ENCODE measurements at regions not wholly inside any gene's neighbourhood (a gene's known extent, or its start where the extent isn't known, plus 50 kb on each side); places are given as distances from the start of the nearest gene placed in this dataset.
"Not testable (repeated sequence)": the region's sequence is repeated elsewhere in the genome, so short reads cannot be mapped to it uniquely, and the experiment has no call there.

DNA sequence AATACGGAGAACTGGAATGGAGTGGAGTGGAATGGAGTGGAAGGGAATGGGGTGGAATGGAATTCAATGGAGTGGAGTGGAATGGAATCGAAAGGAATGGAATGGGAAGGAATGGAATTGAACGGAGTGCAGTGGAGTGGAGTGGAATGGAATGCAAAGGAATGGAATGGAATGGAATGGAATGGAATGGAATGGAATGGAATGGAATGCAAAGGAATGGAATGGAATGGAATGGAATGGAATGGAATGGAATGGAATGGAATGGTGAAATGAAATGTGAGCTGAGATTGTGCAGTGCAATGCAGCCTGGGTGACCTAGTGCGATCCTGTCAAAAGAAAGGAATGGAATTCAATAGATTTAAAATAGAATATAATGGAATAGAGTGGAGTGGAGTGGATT is 357.3 kb upstream of the WSB1 start:
- DNase-seq: not testable (repeated sequence)

DNA sequence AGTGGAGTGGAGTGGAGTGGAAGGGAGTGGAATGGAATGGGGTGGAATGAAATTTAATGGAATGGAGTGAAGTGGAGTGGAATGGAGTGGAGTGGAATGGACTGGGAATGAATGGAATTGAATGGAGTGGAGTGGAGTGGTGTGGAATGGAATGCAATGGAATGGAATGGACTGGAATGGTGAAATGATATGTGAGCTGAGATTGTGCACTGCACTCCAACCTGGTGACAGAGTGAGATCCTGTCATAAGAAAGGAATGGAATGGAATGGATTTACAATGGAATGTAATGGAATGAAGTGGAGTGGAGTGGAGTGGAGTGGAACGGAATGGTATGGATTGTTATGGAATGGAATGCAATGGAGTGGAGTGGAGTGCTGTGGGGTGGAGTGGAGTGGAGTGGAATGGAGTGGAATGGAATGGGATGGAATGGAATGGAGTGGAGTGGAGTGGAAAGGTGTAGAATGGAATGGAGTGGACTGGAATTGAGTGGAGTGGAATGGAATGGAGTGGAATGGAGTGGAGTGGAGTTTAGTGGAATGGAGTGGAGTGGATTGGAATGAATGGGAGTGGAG is 356.1 kb upstream of the WSB1 start:
- not testable (repeated sequence) for DNase-seq

DNA sequence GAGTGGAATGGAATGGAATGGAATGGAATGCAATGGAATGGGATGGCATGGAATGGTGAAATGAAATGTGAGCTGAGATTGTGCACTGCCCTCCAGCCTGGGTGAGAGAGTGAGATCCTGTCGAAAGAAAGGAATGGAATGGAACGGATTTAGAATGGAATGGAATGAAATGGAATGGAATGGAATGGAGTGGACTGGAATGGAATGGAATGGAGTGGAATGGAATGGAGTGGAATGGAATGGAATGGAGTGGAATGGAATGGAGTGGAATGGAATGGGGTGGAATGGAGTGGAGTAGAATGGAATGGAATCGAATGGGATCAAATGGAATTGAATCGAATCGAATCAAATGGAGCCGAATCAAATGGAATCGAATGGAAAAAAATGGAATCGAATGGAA is 354.2 kb upstream of the WSB1 start:
- DNase-seq: not testable (repeated sequence)

DNA sequence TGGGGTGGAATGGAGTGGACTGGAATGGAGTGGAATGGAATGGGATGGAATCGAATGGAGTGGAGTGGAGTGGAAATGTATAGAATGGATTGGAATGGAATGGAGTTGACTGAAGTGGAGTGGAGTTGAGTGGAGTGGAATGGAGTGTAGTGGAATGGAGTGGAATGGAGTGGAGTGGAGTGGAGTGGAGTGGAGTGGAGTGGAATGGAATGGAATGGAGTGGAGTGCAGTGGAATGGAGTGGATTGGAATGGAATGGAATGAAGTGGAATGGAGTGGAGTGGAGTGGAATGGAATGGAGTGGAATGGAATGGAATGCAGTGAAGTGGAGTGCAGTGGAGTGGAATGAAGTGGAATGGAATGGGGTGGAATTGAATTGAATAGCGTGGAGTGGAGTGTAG is 353.3 kb upstream of the WSB1 start:
- DNase-seq: not testable (repeated sequence)

DNA sequence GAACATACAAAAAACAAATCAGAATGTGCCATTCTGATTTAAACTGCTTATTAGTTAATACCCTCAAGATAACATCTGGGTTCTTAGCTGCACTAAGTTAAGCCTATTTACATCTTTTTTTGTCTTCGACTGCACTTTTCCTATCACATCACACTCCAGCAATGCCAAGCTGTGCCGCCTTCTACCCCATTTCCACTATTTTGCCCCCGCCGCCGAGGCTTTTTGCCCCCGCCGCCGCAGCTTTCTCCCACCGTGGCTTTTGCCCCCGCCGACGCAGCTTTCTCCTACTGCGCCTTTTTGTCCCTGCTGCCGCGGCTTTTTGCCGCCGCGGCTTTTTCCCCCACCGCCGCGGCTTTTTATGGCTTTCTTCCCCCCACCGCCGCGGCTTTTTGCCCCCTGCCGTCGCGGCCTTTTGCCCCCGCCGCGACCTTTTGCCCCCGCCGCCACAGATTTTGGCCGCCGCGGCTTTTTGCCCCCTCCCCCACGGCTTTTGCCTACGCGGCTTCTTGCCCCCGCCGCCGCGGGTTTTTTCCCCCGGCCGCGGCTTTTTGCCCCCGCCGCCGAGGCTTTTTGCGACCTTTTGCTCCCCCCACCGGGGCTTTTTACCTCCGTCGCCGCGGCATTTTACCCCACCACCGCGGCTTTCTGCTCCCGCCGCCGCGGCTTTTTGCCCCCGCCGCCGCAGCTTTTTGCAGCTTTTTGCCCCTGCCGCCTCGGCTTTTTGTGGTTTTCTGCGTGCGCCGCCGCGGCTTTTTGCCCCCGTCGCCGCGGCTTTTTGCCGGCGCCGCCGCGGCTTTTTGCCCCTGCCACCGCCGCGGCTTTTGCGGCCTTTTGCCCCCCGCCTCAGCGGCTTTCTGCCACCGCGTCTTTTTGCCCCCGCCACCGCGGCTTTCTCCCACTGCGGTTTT is 331.4 kb upstream of the WSB1 start:
- no peak for DNase-seq

DNA sequence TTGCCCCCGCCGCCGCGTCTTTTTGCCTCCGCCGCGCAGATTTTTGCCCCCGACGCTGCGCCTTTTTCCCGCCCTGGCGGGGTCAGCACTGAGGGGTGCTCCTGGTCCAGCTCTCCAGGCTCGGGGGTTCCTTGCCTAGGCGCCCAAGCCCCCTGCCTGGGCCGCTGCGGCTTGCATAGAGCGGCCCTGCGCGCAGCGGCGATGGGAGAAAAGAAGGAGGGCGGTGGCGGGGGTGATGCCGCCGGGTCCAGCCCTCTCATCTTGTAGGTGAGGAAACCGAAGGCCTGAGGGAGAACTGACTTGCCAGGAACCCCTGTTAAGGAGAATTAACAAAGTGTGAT is 330.8 kb upstream of the WSB1 start:
- no peak for DNase-seq

DNA sequence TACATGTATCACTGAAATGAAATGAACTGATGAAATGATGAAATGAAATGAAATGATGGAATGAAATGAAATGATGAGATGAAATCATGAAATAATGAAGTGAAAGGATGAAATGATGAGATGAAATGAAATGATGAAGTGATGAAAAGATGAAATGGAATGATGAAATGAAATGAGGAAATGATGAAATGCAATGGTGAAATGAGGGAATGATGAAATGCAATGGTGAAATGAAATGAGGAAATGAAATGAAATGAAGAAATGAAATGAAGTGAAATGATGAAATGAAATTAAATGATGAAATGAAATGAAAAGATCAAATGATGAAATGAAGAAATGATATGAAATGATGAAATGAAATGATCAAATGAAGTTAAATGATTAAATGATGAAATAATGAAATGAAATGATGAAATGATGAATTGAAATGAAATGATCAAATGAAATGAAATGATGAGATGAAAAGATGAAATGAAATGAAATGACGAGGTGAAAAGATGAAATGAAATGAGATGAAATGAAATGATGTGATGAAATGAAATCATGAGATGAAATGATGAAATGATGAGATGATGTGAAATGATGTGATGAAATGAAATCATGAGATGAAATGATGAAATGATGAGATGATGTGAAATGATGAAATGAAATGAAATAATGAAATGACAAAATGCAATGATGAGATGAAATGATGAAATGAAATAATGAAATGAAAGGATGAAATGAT is 327.9 kb upstream of the WSB1 start:
- not testable (repeated sequence) for DNase-seq

DNA sequence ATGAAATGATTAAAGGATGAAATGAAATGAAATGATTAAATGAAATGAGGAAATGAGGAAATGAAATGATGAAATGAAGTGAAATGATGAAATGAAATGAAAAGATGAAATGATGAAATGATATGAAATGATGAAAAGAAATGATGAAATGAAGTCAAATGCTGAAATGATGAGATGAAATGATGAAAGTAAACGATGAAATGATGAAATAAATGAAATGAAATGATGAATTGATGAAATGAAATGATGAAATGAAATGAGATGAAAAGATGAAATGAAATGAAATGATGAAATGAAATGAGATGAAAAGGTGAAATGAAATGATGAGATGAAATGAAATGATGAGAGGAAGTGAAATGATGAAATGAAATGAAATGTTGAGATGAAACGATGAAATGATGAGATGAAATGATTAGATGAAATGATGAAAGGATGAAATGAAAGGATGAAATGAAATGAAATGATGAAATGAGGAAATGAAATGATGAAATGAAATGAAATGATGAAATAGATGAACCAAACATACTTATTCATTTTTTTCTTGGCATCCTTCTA is 327.2 kb upstream of the WSB1 start:
- DNase-seq: not testable (repeated sequence)

DNA sequence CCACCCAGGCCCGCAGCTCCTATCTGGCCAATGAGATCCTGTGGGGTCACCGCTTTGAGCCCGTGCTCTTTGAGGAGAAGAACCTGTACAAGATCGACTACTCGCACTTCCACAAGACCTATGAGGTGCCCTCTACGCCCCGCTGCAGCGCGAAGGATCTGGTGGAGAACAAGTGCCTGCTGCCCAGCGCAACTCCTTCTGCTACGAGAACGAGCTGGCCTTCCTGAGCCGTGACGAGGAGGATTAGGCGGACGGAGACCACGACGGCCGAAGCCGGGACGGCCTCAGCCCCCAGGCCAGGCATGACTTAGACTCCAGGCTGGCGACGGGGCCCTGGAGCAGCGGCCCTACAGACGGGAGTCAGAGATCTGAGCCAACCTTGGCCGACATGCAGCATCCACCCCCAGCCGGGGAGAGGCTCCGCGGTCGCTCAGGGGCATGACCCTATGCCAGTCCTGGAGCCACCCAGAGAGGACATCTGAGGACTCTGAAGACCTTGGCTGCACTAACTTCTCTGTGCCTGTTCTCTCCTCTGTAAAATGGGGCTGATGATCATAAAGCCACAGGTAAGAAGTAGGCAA is 312.0 kb upstream of the WSB1 start:
- DNase-seq: not testable (repeated sequence)

DNA sequence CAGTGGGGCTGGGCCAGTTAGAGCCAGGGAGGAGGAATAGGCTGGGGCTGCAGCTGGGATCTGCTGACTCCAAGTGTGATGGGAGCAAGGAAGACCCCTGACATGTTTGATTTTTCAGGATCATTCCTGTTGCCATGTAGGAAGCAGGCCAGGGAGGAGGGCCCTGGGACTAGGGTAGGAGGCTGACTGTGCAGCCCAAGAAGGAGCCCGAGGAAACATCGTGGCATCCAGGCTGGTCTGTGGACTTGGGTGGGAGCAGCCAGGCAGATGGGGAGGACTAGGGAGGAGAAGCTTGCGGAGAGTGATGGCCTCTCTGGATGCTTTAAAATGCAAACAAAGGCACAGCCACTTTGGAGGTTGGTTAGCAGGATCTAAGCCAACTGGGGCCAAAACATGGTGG is 311.4 kb upstream of the WSB1 start:
- DNase-seq: not testable (repeated sequence)

DNA sequence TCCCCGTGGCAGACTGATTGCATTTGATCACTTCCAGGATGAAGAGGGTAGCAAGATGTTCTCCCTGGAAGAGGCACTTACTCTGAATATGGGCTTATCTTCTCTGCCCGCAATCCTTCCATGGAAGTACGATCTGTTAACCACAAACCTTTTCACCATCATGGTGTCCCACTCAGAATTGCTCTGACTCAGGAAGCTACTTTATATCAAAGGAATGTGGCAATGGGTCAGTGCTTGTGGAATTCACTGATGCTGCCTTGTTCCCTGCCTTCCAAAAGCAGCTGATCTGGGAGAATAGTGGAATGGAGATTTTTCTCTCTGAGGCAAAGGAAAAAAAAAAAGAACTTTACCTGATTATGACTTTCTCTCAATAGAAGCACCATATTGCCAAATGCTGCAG is 306.1 kb upstream of the WSB1 start:
- DNase-seq: not testable (repeated sequence)

DNA sequence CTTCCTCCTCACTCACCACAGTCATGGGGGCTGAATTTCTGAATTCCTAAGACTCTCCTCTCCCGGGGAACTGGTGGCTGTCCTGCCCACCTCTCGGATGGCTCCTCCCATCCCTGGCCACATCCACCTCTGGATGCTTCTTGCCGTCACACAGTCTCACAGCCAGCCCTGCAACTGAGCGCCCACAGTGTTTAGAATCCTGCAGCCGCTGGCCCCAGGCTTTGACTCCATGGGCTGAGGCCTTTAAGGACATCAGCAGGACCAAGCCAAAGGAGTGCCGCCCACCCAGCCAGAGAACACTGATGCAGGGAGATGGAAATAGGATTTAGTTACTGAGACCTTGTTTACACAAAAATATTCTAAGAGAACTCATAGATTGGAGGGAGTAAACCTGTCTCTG is 299.3 kb upstream of the WSB1 start:
- DNase-seq: not testable (repeated sequence)

DNA sequence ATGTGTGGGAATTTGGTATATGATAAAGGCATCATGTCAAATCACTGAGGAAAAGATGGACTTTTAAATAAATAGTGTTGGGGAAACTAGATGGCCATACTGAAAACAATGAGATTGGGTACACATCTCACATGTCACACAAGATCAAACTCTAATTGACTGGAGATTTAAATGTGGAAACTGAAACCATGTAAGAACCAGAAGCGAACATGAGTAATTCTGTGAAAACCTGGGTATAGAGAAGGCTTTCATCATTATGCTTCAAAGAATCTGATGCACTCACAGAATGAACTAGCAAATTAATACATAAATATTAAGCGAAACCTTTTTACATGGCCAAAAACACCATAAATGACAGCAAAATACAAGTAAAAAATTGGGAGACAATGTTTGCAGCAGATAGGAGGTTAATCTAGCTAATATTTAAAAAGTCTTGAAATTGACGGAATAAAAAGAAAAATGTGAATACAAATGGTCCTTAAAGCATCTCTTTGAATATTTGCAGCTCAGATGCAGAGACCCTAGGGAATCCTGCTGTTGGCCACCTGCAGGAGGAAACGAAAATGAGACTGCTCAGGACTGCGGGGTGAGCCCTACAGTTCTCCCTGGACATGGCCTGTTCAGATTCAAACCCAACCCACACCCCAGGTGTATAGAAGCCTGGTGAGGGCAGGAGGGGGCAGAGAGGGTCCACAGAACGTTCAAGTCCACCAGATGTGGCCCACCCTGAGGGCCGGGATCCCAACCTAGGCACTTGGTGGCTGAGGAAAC is 297.6 kb upstream of the WSB1 start:
- not testable (repeated sequence) for DNase-seq

DNA sequence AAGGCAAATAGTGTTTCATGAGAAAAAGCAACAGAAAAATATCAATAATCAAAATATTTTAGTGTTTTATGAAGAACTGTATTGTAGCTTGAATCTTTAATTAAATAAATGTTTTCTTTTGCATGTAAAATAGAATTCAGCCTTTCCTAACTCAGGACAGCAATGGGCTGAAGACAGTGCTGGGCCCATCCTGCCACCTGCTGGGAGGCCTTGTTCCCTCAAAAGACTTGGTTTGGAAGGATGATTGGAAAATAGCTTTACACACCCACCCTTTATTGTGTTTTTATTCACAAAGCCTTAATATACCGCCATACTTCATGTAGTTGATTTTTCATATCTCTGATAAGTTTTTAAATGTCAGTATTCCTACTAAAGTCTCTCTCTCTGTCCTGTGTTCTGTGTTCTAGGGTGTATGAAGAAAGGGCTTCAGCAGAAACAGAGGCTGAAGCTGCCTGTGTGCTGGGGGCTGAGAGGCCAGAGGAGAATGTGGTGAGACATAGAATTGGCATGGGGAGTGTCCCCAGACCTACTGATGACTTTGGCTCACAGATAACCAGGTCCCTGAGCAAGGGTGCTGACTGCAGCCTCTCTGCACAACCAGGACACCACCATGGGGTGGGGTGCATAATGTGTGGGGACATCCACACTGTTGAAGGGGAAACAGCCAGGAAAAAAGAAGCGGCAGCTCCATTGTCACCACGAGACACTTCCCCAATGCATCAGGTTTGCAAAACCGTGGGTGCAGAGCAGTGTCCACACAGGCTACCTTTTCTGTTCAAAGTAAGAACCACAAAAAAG is 286.0 kb upstream of the WSB1 start:
- not testable (repeated sequence) for DNase-seq

DNA sequence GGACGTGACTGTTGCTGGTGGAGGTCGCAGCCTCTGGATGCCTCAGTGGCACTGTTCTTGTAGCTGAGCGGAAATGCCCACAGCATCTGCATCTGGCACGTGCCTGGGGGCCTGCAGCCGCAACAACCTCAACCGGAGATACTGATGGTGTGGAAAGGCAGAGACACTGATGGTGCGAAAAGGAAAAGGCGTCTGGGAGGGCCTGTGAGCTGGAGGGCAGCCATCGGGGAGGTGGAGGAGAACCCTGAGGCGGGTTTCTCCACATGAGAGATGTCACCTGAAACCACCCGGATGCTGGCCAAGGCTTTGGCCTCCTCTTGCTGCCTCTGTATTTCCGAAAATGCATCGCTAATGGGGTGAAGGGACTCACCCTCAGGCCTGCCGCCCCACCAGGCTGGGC is 284.8 kb upstream of the WSB1 start:
- DNase-seq: no peak

DNA sequence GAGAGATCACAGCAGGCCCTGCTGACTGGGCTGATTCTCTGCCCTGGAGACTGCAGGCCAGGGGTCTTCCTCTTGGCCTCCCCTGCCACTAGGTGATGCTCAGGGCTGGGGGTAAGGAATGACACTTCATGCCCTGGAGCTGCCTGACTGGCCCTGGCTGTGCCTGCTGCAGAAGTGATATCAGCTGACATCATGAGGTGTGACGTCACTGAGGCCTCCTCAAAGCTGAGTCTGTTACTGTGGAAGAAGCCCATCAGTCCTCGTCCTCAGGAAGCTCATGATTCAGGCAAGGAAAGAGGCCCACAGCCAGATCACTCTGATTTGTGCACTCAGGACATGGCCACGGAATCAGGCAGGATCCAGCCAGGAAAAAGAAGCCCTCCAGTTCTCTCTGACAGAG is 283.8 kb upstream of the WSB1 start:
- not testable (repeated sequence) for DNase-seq

DNA sequence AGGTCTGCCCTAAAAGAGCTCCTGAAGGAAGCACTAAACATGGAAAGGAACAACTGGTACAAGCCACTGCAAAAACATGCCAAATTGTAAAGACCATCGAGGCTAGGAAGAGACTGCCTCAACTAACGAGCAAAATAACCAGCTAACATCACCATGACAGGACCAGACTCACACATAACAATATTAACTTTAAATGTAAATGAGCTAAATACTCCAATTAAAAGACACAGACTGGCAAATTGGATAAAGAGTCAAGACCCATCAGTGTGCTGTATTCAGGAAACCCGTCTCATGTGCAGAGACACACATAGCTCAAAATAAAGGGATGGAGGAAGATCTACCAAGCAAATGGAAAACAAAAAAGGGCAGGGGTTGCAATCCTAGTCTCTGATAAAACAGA is 263.4 kb upstream of the WSB1 start:
- DNase-seq: not testable (repeated sequence)

DNA sequence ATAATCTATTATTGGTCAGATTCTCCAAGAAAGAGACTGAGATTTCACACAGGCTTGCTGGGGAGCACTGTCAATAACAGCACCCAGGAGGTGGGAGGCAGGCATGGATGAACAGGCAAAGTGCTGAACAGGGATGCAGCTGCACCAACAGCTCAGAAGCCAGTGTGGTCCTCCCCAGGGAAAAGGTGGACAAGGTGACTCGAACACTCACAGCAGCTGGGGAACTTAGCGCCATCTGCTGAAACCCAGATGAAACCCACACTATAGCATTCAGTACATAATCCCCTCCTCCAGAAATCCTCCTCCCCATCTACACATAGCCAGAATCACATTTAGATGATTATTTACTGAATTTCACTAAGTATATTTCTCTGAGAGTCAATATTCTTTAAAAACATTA is 255.2 kb upstream of the WSB1 start:
- no peak for DNase-seq

DNA sequence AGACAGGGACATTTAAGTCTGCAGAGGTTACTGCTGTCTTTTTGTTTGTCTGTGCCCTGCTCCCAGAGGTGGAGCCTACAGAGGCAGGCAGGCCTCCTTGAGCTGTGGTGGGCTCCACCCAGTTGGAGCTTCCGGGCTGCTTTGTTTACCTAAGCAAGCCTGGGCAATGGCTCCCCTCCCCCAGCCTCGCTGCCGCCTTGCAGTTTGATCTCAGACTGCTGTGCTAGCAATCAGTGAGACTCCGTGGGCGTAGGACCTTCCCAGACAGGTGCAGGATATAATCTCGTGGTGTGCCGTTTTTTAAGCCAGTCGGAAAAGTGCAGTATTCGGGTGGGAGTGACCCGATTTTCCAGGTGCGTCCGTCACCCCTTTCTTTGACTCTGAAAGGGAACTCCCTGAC is 248.9 kb upstream of the WSB1 start:
- not testable (repeated sequence) for DNase-seq

DNA sequence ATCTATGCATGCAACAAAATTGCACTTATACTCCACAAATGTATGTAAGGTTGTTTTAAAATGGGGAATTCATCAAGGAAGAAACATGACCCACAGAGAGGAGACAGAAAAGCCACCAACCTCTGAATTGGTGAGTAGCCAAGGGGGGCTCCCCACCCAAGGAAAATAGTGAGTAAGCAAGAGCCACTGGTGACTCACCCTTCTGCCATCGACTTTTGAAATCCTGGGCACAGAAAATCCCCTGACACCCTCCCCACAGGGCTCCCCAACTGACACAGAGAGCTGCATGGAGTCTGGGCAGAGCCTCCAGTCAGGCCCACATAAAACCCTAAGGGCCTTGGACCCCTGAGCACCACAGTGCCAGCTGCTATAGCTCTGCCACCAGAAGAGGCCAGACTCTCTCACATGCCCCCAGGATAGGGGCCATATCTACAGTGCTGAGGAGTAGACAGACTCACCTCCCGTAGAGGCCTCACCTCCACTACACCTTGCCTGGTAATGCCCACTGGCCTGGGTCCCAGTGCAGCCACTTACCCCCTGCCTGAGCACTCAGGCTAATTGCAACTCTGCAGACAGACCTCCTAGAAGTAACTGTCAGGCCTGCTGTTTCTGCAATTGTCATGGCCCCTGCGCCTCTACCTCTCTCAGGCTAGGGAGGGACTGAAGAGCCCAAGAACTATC is 244.7 kb upstream of the WSB1 start:
- DNase-seq: no peak

DNA sequence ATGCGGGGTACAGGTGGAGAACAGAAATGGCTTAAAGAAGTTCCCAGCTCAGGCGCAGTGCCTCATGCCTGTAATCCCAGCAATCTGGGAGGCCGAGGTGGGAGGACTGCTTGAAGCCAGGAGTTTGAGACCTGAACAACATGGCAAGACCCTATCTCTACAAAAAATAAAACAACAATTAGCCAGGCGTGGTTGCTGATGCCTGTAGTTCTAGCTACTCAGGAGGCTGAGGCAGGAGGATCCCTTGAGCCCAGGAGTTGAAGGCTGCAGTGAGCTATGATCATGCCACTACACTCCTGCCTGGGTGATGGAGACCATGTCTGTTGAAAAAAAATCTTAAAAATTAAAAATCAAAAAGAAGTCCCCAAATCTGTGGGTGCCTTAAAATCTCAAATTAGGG is 228.3 kb upstream of the WSB1 start:
- no peak for DNase-seq

Data from stimulated activated CD4-positive, alpha-beta T cell treated with anti-CD3 and anti-CD28 coated beads, Interleukin-4, amount 100 ng/mL, for 1 hour (primary cell).